ENCODE measurements at regions not wholly inside any gene's neighbourhood (a gene's known extent, or its start where the extent isn't known, plus 50 kb on each side); places are given as distances from the start of the nearest gene placed in this dataset.

DNA sequence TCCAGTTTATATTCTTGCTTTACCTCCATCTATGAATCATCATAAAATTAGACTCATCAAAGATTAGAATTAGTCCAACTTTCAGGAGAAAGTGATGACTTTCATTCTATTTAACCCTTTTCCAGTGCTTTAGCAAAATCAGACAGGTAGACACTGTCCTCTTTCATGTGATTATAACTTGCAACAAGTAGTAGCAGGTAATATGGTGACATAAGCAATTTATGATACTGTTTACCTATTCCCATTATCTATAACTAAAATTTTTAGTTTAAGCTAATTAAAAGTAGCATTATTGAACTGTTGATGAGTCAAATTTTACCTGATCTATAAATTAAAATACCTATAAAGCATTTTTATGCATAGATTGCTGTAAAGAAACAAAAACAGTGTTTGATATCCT, 351.6 kb downstream of the SEC23A start:
- H3K4me3 ChIP-seq (ENCODE audit: low read depth, low read length): no peak overlapping the region
- DNase-seq (ENCODE audit: low read depth): no peak
- TF ChIP-seq, protein P1, sequence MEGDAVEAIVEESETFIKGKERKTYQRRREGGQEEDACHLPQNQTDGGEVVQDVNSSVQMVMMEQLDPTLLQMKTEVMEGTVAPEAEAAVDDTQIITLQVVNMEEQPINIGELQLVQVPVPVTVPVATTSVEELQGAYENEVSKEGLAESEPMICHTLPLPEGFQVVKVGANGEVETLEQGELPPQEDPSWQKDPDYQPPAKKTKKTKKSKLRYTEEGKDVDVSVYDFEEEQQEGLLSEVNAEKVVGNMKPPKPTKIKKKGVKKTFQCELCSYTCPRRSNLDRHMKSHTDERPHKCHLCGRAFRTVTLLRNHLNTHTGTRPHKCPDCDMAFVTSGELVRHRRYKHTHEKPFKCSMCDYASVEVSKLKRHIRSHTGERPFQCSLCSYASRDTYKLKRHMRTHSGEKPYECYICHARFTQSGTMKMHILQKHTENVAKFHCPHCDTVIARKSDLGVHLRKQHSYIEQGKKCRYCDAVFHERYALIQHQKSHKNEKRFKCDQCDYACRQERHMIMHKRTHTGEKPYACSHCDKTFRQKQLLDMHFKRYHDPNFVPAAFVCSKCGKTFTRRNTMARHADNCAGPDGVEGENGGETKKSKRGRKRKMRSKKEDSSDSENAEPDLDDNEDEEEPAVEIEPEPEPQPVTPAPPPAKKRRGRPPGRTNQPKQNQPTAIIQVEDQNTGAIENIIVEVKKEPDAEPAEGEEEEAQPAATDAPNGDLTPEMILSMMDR (IDR thresholded peaks at IDR 0.05; ENCODE audit: insufficient read depth, low read depth, low read length): no peak

DNA sequence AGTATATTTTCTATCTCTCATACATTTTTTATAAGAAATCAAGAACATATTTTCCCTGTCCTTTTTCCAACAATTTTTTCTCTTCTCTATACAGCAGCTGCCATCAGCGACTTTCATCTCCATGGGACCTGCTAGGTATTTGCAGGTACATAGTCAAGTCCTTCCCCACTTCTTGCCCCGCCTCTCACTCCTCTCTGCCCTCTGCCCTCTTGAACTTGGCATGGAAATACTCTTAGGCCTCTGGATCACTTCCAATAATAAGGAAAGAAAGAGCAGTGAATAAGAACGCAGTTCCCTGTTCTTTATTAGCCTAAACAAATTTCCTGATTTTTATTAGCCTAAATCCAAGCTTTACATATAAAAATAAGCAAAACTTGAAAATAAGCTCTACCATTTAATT, 353.1 kb downstream of the SEC23A start:
- H3K4me3 ChIP-seq (ENCODE audit: low read depth, low read length): no peak overlapping the region
- TF ChIP-seq, protein P1 (IDR thresholded peaks at IDR 0.05; ENCODE audit: insufficient read depth, low read depth, low read length): no peak
- no peak for DNase-seq (ENCODE audit: low read depth)

DNA sequence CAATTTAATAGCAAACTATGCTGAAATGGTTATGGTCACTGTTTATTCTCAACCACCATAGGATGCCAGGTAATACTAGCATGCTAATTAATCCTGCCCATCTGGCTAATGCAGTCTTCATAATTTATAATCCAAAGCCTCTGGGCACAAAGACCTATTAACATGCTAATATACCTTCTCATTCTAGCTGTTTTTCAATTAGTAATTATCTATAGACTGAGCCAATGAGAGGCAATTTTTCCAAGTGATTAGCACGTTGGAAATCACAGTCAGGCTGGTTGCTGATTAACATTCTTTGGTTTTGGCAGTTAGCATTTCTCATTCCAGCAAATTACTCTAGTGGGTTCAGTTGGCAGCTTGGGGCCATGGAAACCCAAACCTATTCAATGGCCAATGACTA, 357.2 kb downstream of the SEC23A start:
- TF ChIP-seq, protein P1 (IDR thresholded peaks at IDR 0.05; ENCODE audit: insufficient read depth, low read depth, low read length): no peak
- no peak for DNase-seq (ENCODE audit: low read depth)

DNA sequence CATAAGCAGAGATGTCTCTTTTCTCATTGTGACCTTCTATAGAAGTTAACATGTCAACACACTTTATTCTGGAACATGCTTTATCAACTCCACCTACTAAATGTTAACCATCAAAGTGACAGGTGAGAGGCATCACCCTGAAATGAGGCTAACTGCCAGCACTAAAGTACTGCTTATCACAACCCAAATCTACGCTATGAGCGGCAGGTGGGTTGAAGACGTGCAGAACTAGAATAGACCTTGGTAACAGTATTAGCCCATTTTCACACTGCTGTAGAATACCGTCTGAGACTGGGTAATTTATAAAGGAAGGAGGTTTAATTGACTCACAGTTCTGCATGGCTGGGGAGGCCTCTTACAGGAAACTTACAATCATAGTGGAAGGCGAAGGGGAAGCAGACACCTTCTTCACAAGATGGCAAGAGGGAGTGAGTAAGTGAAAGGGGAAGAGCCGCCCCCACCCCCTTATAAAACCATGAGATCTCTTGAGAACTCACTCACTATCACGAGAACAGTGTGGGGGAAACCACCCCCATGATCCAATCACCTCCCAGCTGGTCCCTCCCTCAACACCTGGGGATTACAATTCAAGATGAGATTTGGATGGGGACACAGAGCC, 359.0 kb downstream of the SEC23A start:
- TF ChIP-seq, protein P1 (IDR thresholded peaks at IDR 0.05; ENCODE audit: insufficient read depth, low read depth, low read length): no peak
- DNase-seq (ENCODE audit: low read depth): no peak
- H3K4me3 ChIP-seq (ENCODE audit: low read depth, low read length): no peak overlapping the region

More for the DNA sequence above, 357.2 kb downstream of the SEC23A start:
- H3K4me3 ChIP-seq (ENCODE audit: low read depth, low read length): no peak overlapping the region

DNA sequence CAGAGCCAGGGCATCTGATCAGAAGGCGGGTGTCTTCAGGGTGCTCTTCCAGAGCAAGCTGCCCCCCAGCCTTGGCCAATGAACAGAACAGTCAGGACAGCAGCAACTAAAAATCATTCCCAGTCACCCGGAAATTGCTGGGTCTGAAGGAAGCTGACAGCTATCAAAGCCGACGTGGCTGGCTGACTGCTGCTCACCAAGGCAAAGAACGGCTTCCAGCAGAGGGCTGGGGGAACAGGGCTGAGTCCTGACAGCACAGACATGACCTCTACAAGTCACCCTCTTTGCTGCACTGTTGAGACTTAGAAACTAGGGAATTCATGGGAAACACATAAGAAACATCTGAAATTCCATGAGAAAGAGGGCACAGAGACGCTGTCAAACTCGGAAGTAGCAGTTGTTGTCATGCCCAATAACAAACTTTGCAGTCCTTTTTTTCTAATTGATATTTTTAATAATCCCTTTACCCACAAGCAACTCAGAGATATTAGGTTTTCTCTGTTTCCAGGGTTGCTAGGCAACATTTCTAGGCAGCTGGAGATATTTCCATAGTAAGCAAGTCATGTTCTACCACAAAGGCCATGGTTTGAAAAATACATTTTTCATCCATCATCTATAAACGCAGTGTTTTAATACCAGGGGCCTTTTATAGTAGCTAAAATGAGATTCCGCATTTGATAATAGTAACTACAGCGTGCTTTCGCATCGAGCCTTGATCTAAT, 365.2 kb downstream of the SEC23A start:
- TF ChIP-seq, protein P1 (IDR thresholded peaks at IDR 0.05; ENCODE audit: insufficient read depth, low read depth, low read length): no peak
- no peak for DNase-seq (ENCODE audit: low read depth)
- H3K4me3 ChIP-seq (ENCODE audit: low read depth, low read length): no peak overlapping the region

DNA sequence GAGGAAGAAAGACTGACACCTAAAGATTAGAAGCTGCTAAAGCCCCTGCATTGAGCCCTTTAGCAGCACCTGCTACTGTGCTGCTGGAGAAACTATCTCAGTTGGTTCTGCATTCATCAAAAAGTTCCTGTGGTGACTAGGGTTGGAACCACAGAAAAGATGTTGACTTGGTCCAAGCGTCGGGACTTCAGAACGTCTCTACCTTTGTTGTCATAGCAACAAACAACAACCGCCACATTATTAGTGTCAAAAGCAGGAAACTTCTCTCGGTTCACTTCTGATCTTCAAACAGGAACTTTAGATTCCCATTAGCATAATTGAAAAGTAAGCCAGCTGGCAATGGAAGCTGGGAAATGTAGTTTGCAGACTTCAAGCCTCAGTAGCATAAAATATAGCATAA, 368.0 kb downstream of the SEC23A start:
- TF ChIP-seq, protein P1 (IDR thresholded peaks at IDR 0.05; ENCODE audit: insufficient read depth, low read depth, low read length): no peak

More for the DNA sequence above, 368.0 kb downstream of the SEC23A start:
- DNase-seq (ENCODE audit: low read depth): no peak
- H3K4me3 ChIP-seq (ENCODE audit: low read depth, low read length): no peak overlapping the region
